ENCODE measurements at regions not wholly inside any gene's neighbourhood (a gene's known extent, or its start where the extent isn't known, plus 50 kb on each side); places are given as distances from the start of the nearest gene placed in this dataset.

GRCh38 chr2:47235132-47235531 lies 58.8 kb upstream of the CALM2 start:
- DNase-seq = no peak

- DNase-seq = no peak
Measured at GRCh38 chr2:47234456-47234855, 58.1 kb upstream of the CALM2 start.

- DNase-seq = no peak
Measured at GRCh38 chr2:47232738-47233415, 56.6 kb upstream of the CALM2 start.

- no peak for DNase-seq
Measured at GRCh38 chr2:47230418-47230817, 54.1 kb upstream of the CALM2 start.

GRCh38 chr2:47227532-47228279 lies 51.4 kb upstream of the CALM2 start:
- DNase-seq = no peak

GRCh38 chr2:47226923-47227220 lies 50.6 kb upstream of the CALM2 start:
- no peak for DNase-seq

GRCh38 chr2:47226132-47226922 lies 50.0 kb upstream of the CALM2 start:
- DNase-seq = peak; percentile 70
